ENCODE measurements at regions not wholly inside any gene's neighbourhood (a gene's known extent, or its start where the extent isn't known, plus 50 kb on each side); places are given as distances from the start of the nearest gene placed in this dataset.

DNA sequence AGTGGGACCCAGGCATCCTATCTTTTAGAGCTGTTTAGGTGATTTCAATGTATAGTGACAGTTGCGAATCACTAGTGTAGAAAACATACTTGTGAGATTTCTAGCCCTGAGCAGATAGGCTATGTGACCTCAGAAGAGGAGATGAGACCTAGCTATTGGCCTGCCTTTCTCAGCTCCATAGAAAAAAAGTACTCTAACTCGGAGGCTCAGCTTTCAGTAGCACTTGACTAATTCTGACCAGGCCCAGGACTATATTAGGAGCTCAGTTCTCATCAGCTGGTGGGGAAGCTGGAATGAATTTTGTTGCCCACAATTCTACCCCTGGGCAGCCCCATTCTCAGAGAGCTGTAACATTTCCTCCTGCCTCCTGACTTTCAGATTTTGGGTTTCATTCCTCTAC lies 179.9 kb upstream of the NAMPT start:
- Histone ChIP-seq H3K4me3 (ENCODE audit: control extremely low read depth in 1 of 5, extremely low read depth in 1 of 5, insufficient read depth in 1 of 5, low read depth in 2 of 5, low read length in 4 of 5) (no peak overlapping the region), H3K4me2 (replicated peaks; ENCODE audit: low read depth, low read length, poor library complexity, severe bottlenecking) (no peak overlapping the region), H3K4me1 (ENCODE audit: control insufficient read depth in 2 of 2, insufficient read depth in 2 of 2, low read length in 2 of 2) (peaks cover 11 to 23% of the 10 kb centered on the region in 2 donors), H3K36me3 (replicated peaks in 1 of 2; ENCODE audit: control extremely low read depth in 1 of 2, control insufficient read depth in 1 of 2, extremely low read depth in 1 of 2, insufficient read depth in 2 of 2, low read length in 1 of 2) (no peaks in the 10 kb centered on the region), H3K27me3 (replicated peaks in 1 of 4; ENCODE audit: control extremely low read depth in 1 of 4, control insufficient read depth in 3 of 4, insufficient read depth in 4 of 4, low read length in 3 of 4) (no peaks in the 10 kb centered on the region), H4K20me1 (ENCODE audit: control insufficient read depth, insufficient read depth, low read length, poor library complexity, severe bottlenecking) (no peaks in the 10 kb centered on the region), H3K79me2 (ENCODE audit: control insufficient read depth, insufficient read depth, low read length) (no peaks in the 10 kb centered on the region), H2AFZ (ENCODE audit: insufficient read depth, low read depth, low read length, poor library complexity, severe bottlenecking) (no peak overlapping the region), H3K9ac (ENCODE audit: low read length) (no peak overlapping the region), H3K9me3 (ENCODE audit: control extremely low read depth in 1 of 3, control insufficient read depth in 2 of 3, insufficient read depth in 1 of 3, low read length in 2 of 3) (no peaks in the 10 kb centered on the region), H3K27ac (ENCODE audit: low read length in 2 of 2) (no peak overlapping the region)
- Mint-ChIP-seq H3K4me1 (peaks cover 15% of the 10 kb centered on the region), H3K27ac (no peak overlapping the region), H3K9me3 (ENCODE audit: insufficient read depth) (no peaks in the 10 kb centered on the region), H3K27me3 (no peaks in the 10 kb centered on the region), H3K4me3 (no peak overlapping the region)
- TF ChIP-seq EZH2 (IDR thresholded peaks at IDR 0.05; ENCODE audit: borderline replicate concordance, insufficient read depth, low read depth, low read length, poor library complexity, severe bottlenecking), result no peak
- TF ChIP-seq, protein P1, sequence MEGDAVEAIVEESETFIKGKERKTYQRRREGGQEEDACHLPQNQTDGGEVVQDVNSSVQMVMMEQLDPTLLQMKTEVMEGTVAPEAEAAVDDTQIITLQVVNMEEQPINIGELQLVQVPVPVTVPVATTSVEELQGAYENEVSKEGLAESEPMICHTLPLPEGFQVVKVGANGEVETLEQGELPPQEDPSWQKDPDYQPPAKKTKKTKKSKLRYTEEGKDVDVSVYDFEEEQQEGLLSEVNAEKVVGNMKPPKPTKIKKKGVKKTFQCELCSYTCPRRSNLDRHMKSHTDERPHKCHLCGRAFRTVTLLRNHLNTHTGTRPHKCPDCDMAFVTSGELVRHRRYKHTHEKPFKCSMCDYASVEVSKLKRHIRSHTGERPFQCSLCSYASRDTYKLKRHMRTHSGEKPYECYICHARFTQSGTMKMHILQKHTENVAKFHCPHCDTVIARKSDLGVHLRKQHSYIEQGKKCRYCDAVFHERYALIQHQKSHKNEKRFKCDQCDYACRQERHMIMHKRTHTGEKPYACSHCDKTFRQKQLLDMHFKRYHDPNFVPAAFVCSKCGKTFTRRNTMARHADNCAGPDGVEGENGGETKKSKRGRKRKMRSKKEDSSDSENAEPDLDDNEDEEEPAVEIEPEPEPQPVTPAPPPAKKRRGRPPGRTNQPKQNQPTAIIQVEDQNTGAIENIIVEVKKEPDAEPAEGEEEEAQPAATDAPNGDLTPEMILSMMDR (IDR thresholded peaks at IDR 0.05), result no peak
- ChIA-PET CTCF (interaction anchor here (0.5 to 8.3 kb wide), 5 partner anchors 12 to 288 kb away, joined by 3 to 310 read pairs (median 4); no protein-coding TSS in a partner anchor), POLR2A (no interaction called here)
- intact Hi-C loops (cut with micrococcal nuclease), result loop anchor here (10.0 kb wide), 2 partner anchors 410 to 700 kb away; no protein-coding TSS in a partner anchor
- DNase-seq (no peak), ATAC-seq (ENCODE audit: low read depth) (no peak)
- WGBS (ENCODE audit: insufficient coverage), result 100% methylated on average over 1 of the region's 2 CpGs

DNA sequence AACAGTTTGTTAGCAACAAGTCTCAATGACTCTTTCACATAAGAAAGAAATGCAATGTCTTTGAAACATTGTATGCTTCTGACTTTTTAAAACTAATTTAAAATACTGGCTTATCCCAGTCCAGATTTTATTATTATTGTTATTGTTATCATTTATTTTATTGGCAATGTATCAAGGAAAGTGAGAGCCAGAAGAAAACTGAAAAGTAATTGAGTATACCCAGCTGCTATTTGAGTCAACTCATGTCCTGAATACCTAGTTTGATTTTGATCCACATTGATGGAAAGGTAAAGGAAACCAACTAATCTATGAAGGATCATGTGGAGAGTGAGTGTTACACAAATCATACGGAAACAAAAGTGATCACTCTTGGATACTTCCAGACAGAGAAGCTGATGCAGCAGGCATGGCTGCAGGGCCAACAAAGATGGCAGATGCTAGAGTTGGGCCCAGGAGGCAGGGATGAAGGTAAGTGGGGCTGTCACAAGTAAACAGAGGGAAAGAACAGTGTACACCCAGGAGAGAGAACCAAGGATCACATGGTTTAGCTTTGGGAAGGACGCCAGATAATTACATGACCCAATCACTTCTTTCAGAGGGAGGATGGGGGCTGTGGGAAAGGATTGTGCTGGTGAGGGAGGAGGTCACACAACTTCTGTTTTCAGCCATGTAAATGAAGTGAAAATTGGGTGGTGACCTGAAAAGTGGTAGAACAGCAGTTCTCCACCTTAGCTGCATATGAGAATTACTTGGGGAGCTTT lies 179.2 kb upstream of the NAMPT start:
- no peak for TF ChIP-seq EZH2 (IDR thresholded peaks at IDR 0.05; ENCODE audit: borderline replicate concordance, insufficient read depth, low read depth, low read length, poor library complexity, severe bottlenecking)
- TF ChIP-seq, protein P1 (IDR thresholded peaks at IDR 0.05), result no peak
- intact Hi-C loops (cut with micrococcal nuclease), result loop anchor here (10.0 kb wide), 2 partner anchors 409 to 699 kb away; no protein-coding TSS in a partner anchor
- Mint-ChIP-seq H3K4me3 (no peak overlapping the region), H3K27me3 (no peaks in the 10 kb centered on the region), H3K4me1 (peaks cover 15% of the 10 kb centered on the region), H3K27ac (no peak overlapping the region), H3K9me3 (ENCODE audit: insufficient read depth) (no peaks in the 10 kb centered on the region)
- Histone ChIP-seq H2AFZ (ENCODE audit: insufficient read depth, low read depth, low read length, poor library complexity, severe bottlenecking) (no peak overlapping the region), H3K9ac (ENCODE audit: low read length) (no peak overlapping the region), H3K4me3 (ENCODE audit: control extremely low read depth in 1 of 5, extremely low read depth in 1 of 5, insufficient read depth in 1 of 5, low read depth in 2 of 5, low read length in 4 of 5) (no peak overlapping the region), H3K4me2 (replicated peaks; ENCODE audit: low read depth, low read length, poor library complexity, severe bottlenecking) (no peak overlapping the region), H3K4me1 (ENCODE audit: control insufficient read depth in 2 of 2, insufficient read depth in 2 of 2, low read length in 2 of 2) (peaks cover 11 to 23% of the 10 kb centered on the region in 2 donors), H3K36me3 (replicated peaks in 1 of 2; ENCODE audit: control extremely low read depth in 1 of 2, control insufficient read depth in 1 of 2, extremely low read depth in 1 of 2, insufficient read depth in 2 of 2, low read length in 1 of 2) (no peaks in the 10 kb centered on the region), H3K27me3 (replicated peaks in 1 of 4; ENCODE audit: control extremely low read depth in 1 of 4, control insufficient read depth in 3 of 4, insufficient read depth in 4 of 4, low read length in 3 of 4) (no peaks in the 10 kb centered on the region), H4K20me1 (ENCODE audit: control insufficient read depth, insufficient read depth, low read length, poor library complexity, severe bottlenecking) (no peaks in the 10 kb centered on the region), H3K79me2 (ENCODE audit: control insufficient read depth, insufficient read depth, low read length) (no peaks in the 10 kb centered on the region), H3K9me3 (ENCODE audit: control extremely low read depth in 1 of 3, control insufficient read depth in 2 of 3, insufficient read depth in 1 of 3, low read length in 2 of 3) (no peaks in the 10 kb centered on the region), H3K27ac (ENCODE audit: low read length in 2 of 2) (no peak overlapping the region)
- ATAC-seq (ENCODE audit: low read depth), result no peak
- ChIA-PET POLR2A (no interaction called here), CTCF (interaction anchor here (0.7 to 8.3 kb wide), 4 partner anchors 12 to 287 kb away, joined by 3 to 310 read pairs (median 12); no protein-coding TSS in a partner anchor)
- WGBS (ENCODE audit: insufficient coverage), result 100% methylated on average over 1 of the region's 2 CpGs
- DNase-seq, result no peak
